ENCODE measurements at regions not wholly inside any gene's neighbourhood (a gene's known extent, or its start where the extent isn't known, plus 50 kb on each side); places are given as distances from the start of the nearest gene placed in this dataset.

DNA sequence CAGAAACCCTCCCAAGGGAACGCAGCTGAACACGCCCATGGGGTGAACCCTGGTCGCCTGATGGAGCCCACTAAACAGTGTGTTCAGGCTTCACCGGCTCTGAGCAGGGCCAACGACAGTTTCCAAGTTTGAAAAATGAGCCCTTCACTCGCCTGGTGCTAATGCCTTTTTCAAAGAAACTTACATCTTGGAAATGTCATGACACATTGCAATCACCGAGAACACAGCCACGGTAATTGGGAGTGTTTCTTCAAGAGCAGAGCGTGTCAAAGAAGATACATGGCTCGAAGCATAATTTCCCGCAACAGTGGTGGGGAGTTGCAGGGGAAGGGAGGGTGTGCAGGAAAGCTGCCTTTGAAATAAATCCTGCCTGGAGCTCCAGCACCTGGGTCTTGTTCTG lies 463.2 kb downstream of the TMEM114 start:
- Histone ChIP-seq H3K4me2 (ENCODE audit: low read length) (no peak overlapping the region), H2AFZ (ENCODE audit: insufficient read depth, low read length, poor library complexity) (no peak overlapping the region), H3K36me3 (ENCODE audit: control insufficient read depth in 1 of 2, insufficient read depth in 2 of 2, low read length in 2 of 2) (no peaks in the 10 kb centered on the region), H3K4me1 (ENCODE audit: control insufficient read depth in 1 of 2, insufficient read depth in 2 of 2, low read length in 2 of 2) (no peaks in the 10 kb centered on the region), H2BK5ac (ENCODE audit: low read depth, low read length, poor library complexity) (no peak overlapping the region), H4K8ac (ENCODE audit: low read depth, low read length) (no peak overlapping the region), H3K9me3 (ENCODE audit: insufficient read depth, low read depth, low read length) (peaks cover 2% of the 10 kb centered on the region), H3K4ac (ENCODE audit: low read depth, low read length) (no peak overlapping the region), H2AK5ac (ENCODE audit: low read length) (no peak overlapping the region), H3K4me3 (ENCODE audit: low read depth, low read length) (no peak overlapping the region), H4K91ac (ENCODE audit: low read depth, low read length) (no peak overlapping the region), H2BK12ac (ENCODE audit: low read length) (no peak overlapping the region), H4K12ac (ENCODE audit: low read depth, low read length) (no peak overlapping the region), H3K23ac (ENCODE audit: low read length) (no peak overlapping the region), H2BK120ac (ENCODE audit: insufficient read depth, low read length, poor library complexity) (no peak overlapping the region), H3K27ac (ENCODE audit: low read depth, low read length) (no peak overlapping the region), H3K9ac (ENCODE audit: low read length) (no peak overlapping the region), H3K14ac (ENCODE audit: low read length) (no peak overlapping the region), H3K18ac (ENCODE audit: low read length) (no peak overlapping the region), H3K79me1 (ENCODE audit: low read length) (no peaks in the 10 kb centered on the region), H3K27me3 (ENCODE audit: insufficient read depth, low read length) (no peaks in the 10 kb centered on the region), H3K79me2 (ENCODE audit: control insufficient read depth, insufficient read depth, low read length, poor library complexity) (no peaks in the 10 kb centered on the region)
- no CpG with 5 or more reads among the region's 11 CpGs for WGBS (ENCODE audit: extremely low coverage, insufficient coverage, insufficient read length)
- DNase-seq, result no peak

GRCh38 chr16:8126313-8126712 lies 464.0 kb downstream of the TMEM114 start:
- Histone ChIP-seq H3K9ac (ENCODE audit: low read length) (no peak overlapping the region), H3K4ac (ENCODE audit: low read depth, low read length) (no peak overlapping the region), H4K12ac (ENCODE audit: low read depth, low read length) (no peak overlapping the region), H2BK5ac (ENCODE audit: low read depth, low read length, poor library complexity) (no peak overlapping the region), H3K18ac (ENCODE audit: low read length) (no peak overlapping the region), H4K8ac (ENCODE audit: low read depth, low read length) (no peak overlapping the region), H3K14ac (ENCODE audit: low read length) (no peak overlapping the region), H3K36me3 (ENCODE audit: control insufficient read depth in 1 of 2, insufficient read depth in 2 of 2, low read length in 2 of 2) (no peaks in the 10 kb centered on the region), H3K79me1 (ENCODE audit: low read length) (no peaks in the 10 kb centered on the region), H4K91ac (ENCODE audit: low read depth, low read length) (no peak overlapping the region), H3K4me1 (ENCODE audit: control insufficient read depth in 1 of 2, insufficient read depth in 2 of 2, low read length in 2 of 2) (no peaks in the 10 kb centered on the region), H3K23ac (ENCODE audit: low read length) (no peak overlapping the region), H3K4me2 (ENCODE audit: low read length) (no peak overlapping the region), H3K9me3 (ENCODE audit: insufficient read depth, low read depth, low read length) (peaks cover 2% of the 10 kb centered on the region), H2BK120ac (ENCODE audit: insufficient read depth, low read length, poor library complexity) (no peak overlapping the region), H2AK5ac (ENCODE audit: low read length) (no peak overlapping the region), H3K27ac (ENCODE audit: low read depth, low read length) (no peak overlapping the region), H2BK12ac (ENCODE audit: low read length) (no peak overlapping the region), H3K4me3 (ENCODE audit: low read depth, low read length) (no peak overlapping the region), H3K79me2 (ENCODE audit: control insufficient read depth, insufficient read depth, low read length, poor library complexity) (no peaks in the 10 kb centered on the region), H2AFZ (ENCODE audit: insufficient read depth, low read length, poor library complexity) (no peak overlapping the region), H3K27me3 (ENCODE audit: insufficient read depth, low read length) (no peaks in the 10 kb centered on the region)
- no CpG with 5 or more reads among the region's 3 CpGs for WGBS (ENCODE audit: extremely low coverage, insufficient coverage, insufficient read length)
- no peak for DNase-seq

GRCh38 chr16:8120001-8120400 lies 470.3 kb downstream of the TMEM114 start:
- Histone ChIP-seq H3K4ac (ENCODE audit: low read depth, low read length) (no peak overlapping the region), H3K79me1 (ENCODE audit: low read length) (no peaks in the 10 kb centered on the region), H3K9ac (ENCODE audit: low read length) (no peak overlapping the region)

DNA sequence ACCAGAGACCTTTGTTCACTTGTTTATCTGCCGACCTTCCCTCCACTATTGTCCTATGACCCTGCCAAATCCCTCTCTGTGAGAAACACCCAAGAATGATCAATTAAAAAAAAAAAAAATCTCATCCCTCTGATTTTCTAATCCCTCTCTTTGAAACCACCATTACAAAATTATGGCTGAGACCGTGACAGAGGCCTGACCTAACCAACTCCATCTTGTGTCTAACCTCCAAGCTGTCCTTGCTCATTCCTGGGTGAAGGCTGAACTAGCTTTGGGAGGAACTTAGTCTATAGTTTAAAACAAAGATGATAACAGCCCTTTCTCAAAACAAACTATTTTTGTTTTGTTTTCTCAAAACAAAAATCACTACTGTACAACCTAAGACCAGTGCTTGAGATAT lies 474.5 kb downstream of the TMEM114 start:
- Histone ChIP-seq H2AK5ac (ENCODE audit: low read length) (no peak overlapping the region), H3K14ac (ENCODE audit: low read length) (no peak overlapping the region), H2BK12ac (ENCODE audit: low read length) (no peak overlapping the region), H3K79me1 (ENCODE audit: low read length) (no peaks in the 10 kb centered on the region), H4K12ac (ENCODE audit: low read depth, low read length) (no peak overlapping the region), H2BK120ac (ENCODE audit: insufficient read depth, low read length, poor library complexity) (no peak overlapping the region), H3K4me3 (ENCODE audit: low read depth, low read length) (no peak overlapping the region), H3K4ac (ENCODE audit: low read depth, low read length) (no peak overlapping the region), H3K18ac (ENCODE audit: low read length) (no peak overlapping the region), H4K91ac (ENCODE audit: low read depth, low read length) (no peak overlapping the region), H3K4me2 (ENCODE audit: low read length) (no peak overlapping the region), H3K9ac (ENCODE audit: low read length) (no peak overlapping the region), H3K4me1 (ENCODE audit: control insufficient read depth in 1 of 2, insufficient read depth in 2 of 2, low read length in 2 of 2) (no peaks in the 10 kb centered on the region), H3K9me3 (ENCODE audit: insufficient read depth, low read depth, low read length) (peaks cover 2% of the 10 kb centered on the region), H2BK5ac (ENCODE audit: low read depth, low read length, poor library complexity) (no peak overlapping the region), H4K8ac (ENCODE audit: low read depth, low read length) (no peak overlapping the region), H3K27ac (ENCODE audit: low read depth, low read length) (no peak overlapping the region), H3K79me2 (ENCODE audit: control insufficient read depth, insufficient read depth, low read length, poor library complexity) (no peaks in the 10 kb centered on the region), H3K23ac (ENCODE audit: low read length) (no peak overlapping the region), H3K27me3 (ENCODE audit: insufficient read depth, low read length) (no peaks in the 10 kb centered on the region), H3K36me3 (ENCODE audit: control insufficient read depth in 1 of 2, insufficient read depth in 2 of 2, low read length in 2 of 2) (no peaks in the 10 kb centered on the region), H2AFZ (ENCODE audit: insufficient read depth, low read length, poor library complexity) (no peak overlapping the region)
- no CpG with 5 or more reads among the region's 2 CpGs for WGBS (ENCODE audit: extremely low coverage, insufficient coverage, insufficient read length)
- DNase-seq, result no peak

More at GRCh38 chr16:8120001-8120400, 470.3 kb downstream of the TMEM114 start:
- no peak overlapping the region for H3K27ac ChIP-seq (ENCODE audit: low read depth, low read length)
- no peak overlapping the region for H3K14ac ChIP-seq (ENCODE audit: low read length)
- no peak overlapping the region for H3K23ac ChIP-seq (ENCODE audit: low read length)
- H3K18ac ChIP-seq (ENCODE audit: low read length), result no peak overlapping the region
- H3K4me2 ChIP-seq (ENCODE audit: low read length), result no peak overlapping the region
- H4K8ac ChIP-seq (ENCODE audit: low read depth, low read length), result no peak overlapping the region
- no peak overlapping the region for H4K91ac ChIP-seq (ENCODE audit: low read depth, low read length)
- no peaks in the 10 kb centered on the region for H3K27me3 ChIP-seq (ENCODE audit: insufficient read depth, low read length)
- H3K36me3 ChIP-seq (ENCODE audit: control insufficient read depth in 1 of 2, insufficient read depth in 2 of 2, low read length in 2 of 2), result no peaks in the 10 kb centered on the region
- no peak overlapping the region for H3K4me3 ChIP-seq (ENCODE audit: low read depth, low read length)
- H4K12ac ChIP-seq (ENCODE audit: low read depth, low read length), result no peak overlapping the region
- no CpG with 5 or more reads among the region's 4 CpGs for WGBS (ENCODE audit: extremely low coverage, insufficient coverage, insufficient read length)
- no peaks in the 10 kb centered on the region for H3K4me1 ChIP-seq (ENCODE audit: control insufficient read depth in 1 of 2, insufficient read depth in 2 of 2, low read length in 2 of 2)
- H2AFZ ChIP-seq (ENCODE audit: insufficient read depth, low read length, poor library complexity), result no peak overlapping the region
- no peak overlapping the region for H2AK5ac ChIP-seq (ENCODE audit: low read length)
- no peak overlapping the region for H2BK5ac ChIP-seq (ENCODE audit: low read depth, low read length, poor library complexity)
- DNase-seq, result no peak
- no peak overlapping the region for H2BK12ac ChIP-seq (ENCODE audit: low read length)
- H3K79me2 ChIP-seq (ENCODE audit: control insufficient read depth, insufficient read depth, low read length, poor library complexity), result no peaks in the 10 kb centered on the region
- no peaks in the 10 kb centered on the region for H3K9me3 ChIP-seq (ENCODE audit: insufficient read depth, low read depth, low read length)
- no peak overlapping the region for H2BK120ac ChIP-seq (ENCODE audit: insufficient read depth, low read length, poor library complexity)

Measured in trophoblast cell (in vitro differentiated cells and primary cell).